ENCODE measurements at regions not wholly inside any gene's neighbourhood (a gene's known extent, or its start where the extent isn't known, plus 50 kb on each side); places are given as distances from the start of the nearest gene placed in this dataset.

- Histone ChIP-seq H3K9me3 (ENCODE audit: control insufficient read depth, insufficient read depth, low read length) (no peaks in the 10 kb centered on the region), H3F3A (ENCODE audit: control insufficient read depth, insufficient read depth) (no peaks in the 10 kb centered on the region), H3K9me2 (replicated peaks; ENCODE audit: control insufficient read depth, low read length) (no peaks in the 10 kb centered on the region), H3K4me3 (ENCODE audit: low read length) (no peak overlapping the region), H3K4me2 (ENCODE audit: low read length) (no peak overlapping the region), H4K20me1 (ENCODE audit: control insufficient read depth, insufficient read depth, low read depth, low read length) (no peaks in the 10 kb centered on the region), H3K27ac (ENCODE audit: low read depth, low read length) (no peak overlapping the region), H3K36me3 (ENCODE audit: control insufficient read depth, low read length) (no peaks in the 10 kb centered on the region), H3K27me3 (ENCODE audit: control insufficient read depth, low read length) (no peaks in the 10 kb centered on the region), H3K4me1 (ENCODE audit: control insufficient read depth, low read length) (no peaks in the 10 kb centered on the region), H3K79me2 (ENCODE audit: control insufficient read depth, low read length) (no peaks in the 10 kb centered on the region)
- no peak for TF ChIP-seq CTCF (IDR thresholded peaks at IDR 0.05; ENCODE audit: low read depth, low read length, poor library complexity, severe bottlenecking)
- no peak for TF ChIP-seq EZH2phosphoT487 (IDR thresholded peaks at IDR 0.05; ENCODE audit: borderline replicate concordance, low read length)
These were observed 334.5 kb upstream of the IGFBP7 start for GRCh38 chr4:57444671-57445070.

GRCh38 chr4:57443787-57444186 lies 333.6 kb upstream of the IGFBP7 start:
- Histone ChIP-seq H3K9me2 (replicated peaks; ENCODE audit: control insufficient read depth, low read length) (no peaks in the 10 kb centered on the region), H3F3A (ENCODE audit: control insufficient read depth, insufficient read depth) (no peaks in the 10 kb centered on the region), H3K4me1 (ENCODE audit: control insufficient read depth, low read length) (no peaks in the 10 kb centered on the region), H3K4me3 (ENCODE audit: low read length) (no peak overlapping the region), H4K20me1 (ENCODE audit: control insufficient read depth, insufficient read depth, low read depth, low read length) (no peaks in the 10 kb centered on the region), H3K27ac (ENCODE audit: low read depth, low read length) (no peak overlapping the region), H3K27me3 (ENCODE audit: control insufficient read depth, low read length) (no peaks in the 10 kb centered on the region), H3K36me3 (ENCODE audit: control insufficient read depth, low read length) (no peaks in the 10 kb centered on the region), H3K4me2 (ENCODE audit: low read length) (no peak overlapping the region), H3K79me2 (ENCODE audit: control insufficient read depth, low read length) (no peaks in the 10 kb centered on the region), H3K9me3 (ENCODE audit: control insufficient read depth, insufficient read depth, low read length) (no peaks in the 10 kb centered on the region)
- no peak for TF ChIP-seq CTCF (IDR thresholded peaks at IDR 0.05; ENCODE audit: low read depth, low read length, poor library complexity, severe bottlenecking)
- no peak for TF ChIP-seq EZH2phosphoT487 (IDR thresholded peaks at IDR 0.05; ENCODE audit: borderline replicate concordance, low read length)

- no peaks in the 10 kb centered on the region for H3K4me1 ChIP-seq (ENCODE audit: control insufficient read depth, low read length)
- no peak overlapping the region for H3K27ac ChIP-seq (ENCODE audit: low read depth, low read length)
- no peaks in the 10 kb centered on the region for H3K36me3 ChIP-seq (ENCODE audit: control insufficient read depth, low read length)
- no peaks in the 10 kb centered on the region for H4K20me1 ChIP-seq (ENCODE audit: control insufficient read depth, insufficient read depth, low read depth, low read length)
- H3K4me2 ChIP-seq (ENCODE audit: low read length) = no peak overlapping the region
- no peaks in the 10 kb centered on the region for H3F3A ChIP-seq (ENCODE audit: control insufficient read depth, insufficient read depth)
- H3K27me3 ChIP-seq (ENCODE audit: control insufficient read depth, low read length) = no peaks in the 10 kb centered on the region
- no peak for TF ChIP-seq EZH2phosphoT487 (IDR thresholded peaks at IDR 0.05; ENCODE audit: borderline replicate concordance, low read length)
- H3K79me2 ChIP-seq (ENCODE audit: control insufficient read depth, low read length) = no peaks in the 10 kb centered on the region
- H3K4me3 ChIP-seq (ENCODE audit: low read length) = no peak overlapping the region
- no peaks in the 10 kb centered on the region for H3K9me3 ChIP-seq (ENCODE audit: control insufficient read depth, insufficient read depth, low read length)
- H3K9me2 ChIP-seq (replicated peaks; ENCODE audit: control insufficient read depth, low read length) = no peaks in the 10 kb centered on the region
These were observed 333.1 kb upstream of the IGFBP7 start for GRCh38 chr4:57443308-57443707.

GRCh38 chr4:57442831-57443291 lies 332.7 kb upstream of the IGFBP7 start:
- no peaks in the 10 kb centered on the region for H3F3A ChIP-seq (ENCODE audit: control insufficient read depth, insufficient read depth)
- no peak overlapping the region for H3K27ac ChIP-seq (ENCODE audit: low read depth, low read length)
- no peak overlapping the region for H3K4me3 ChIP-seq (ENCODE audit: low read length)
- no peaks in the 10 kb centered on the region for H3K27me3 ChIP-seq (ENCODE audit: control insufficient read depth, low read length)
- H3K4me2 ChIP-seq (ENCODE audit: low read length) = no peak overlapping the region
- no peaks in the 10 kb centered on the region for H3K9me2 ChIP-seq (replicated peaks; ENCODE audit: control insufficient read depth, low read length)
- no peaks in the 10 kb centered on the region for H3K9me3 ChIP-seq (ENCODE audit: control insufficient read depth, insufficient read depth, low read length)
- H3K36me3 ChIP-seq (ENCODE audit: control insufficient read depth, low read length) = no peaks in the 10 kb centered on the region
- H3K4me1 ChIP-seq (ENCODE audit: control insufficient read depth, low read length) = no peaks in the 10 kb centered on the region
- no peaks in the 10 kb centered on the region for H3K79me2 ChIP-seq (ENCODE audit: control insufficient read depth, low read length)
- no peak for TF ChIP-seq EZH2phosphoT487 (IDR thresholded peaks at IDR 0.05; ENCODE audit: borderline replicate concordance, low read length)
- TF ChIP-seq CTCF (IDR thresholded peaks at IDR 0.05; ENCODE audit: low read depth, low read length, poor library complexity, severe bottlenecking) = peak; percentile 66
- H4K20me1 ChIP-seq (ENCODE audit: control insufficient read depth, insufficient read depth, low read depth, low read length) = no peaks in the 10 kb centered on the region

Data from DOHH2 (cell line).